ENCODE measurements at regions not wholly inside any gene's neighbourhood (a gene's known extent, or its start where the extent isn't known, plus 50 kb on each side); places are given as distances from the start of the nearest gene placed in this dataset.

GRCh38 chr5:88952996-88953643 is 70.1 kb upstream of the MEF2C start:
- H3K27ac ChIP-seq (ENCODE audit: low read depth, low read length): no peak overlapping the region
- no peak for DNase-seq (ENCODE audit: low read depth in 4 of 6, low spot score in 6 of 6)
- 90% methylated on average over 2 of the region's 5 CpGs for WGBS (ENCODE audit: insufficient coverage)

GRCh38 chr5:88952344-88952743 is 69.4 kb upstream of the MEF2C start:
- WGBS (ENCODE audit: insufficient coverage): no CpG with 5 or more reads among the region's 2 CpGs

More at GRCh38 chr5:88952996-88953643, 70.1 kb upstream of the MEF2C start:
- Histone ChIP-seq H3K4me1 (ENCODE audit: control insufficient read depth, insufficient read depth, low read length) (no peaks in the 10 kb centered on the region), H3K4me3 (ENCODE audit: low read depth, low read length) (no peak overlapping the region), H3K9me3 (ENCODE audit: control insufficient read depth, insufficient read depth, low read length) (no peaks in the 10 kb centered on the region), H3K27me3 (ENCODE audit: control insufficient read depth, insufficient read depth, low read length) (no peaks in the 10 kb centered on the region), H3K36me3 (ENCODE audit: control insufficient read depth, insufficient read depth, low read length) (no peaks in the 10 kb centered on the region)

GRCh38 chr5:88951457-88951856 is 68.5 kb upstream of the MEF2C start:
- H3K9me3 ChIP-seq (ENCODE audit: control insufficient read depth, insufficient read depth, low read length): no peaks in the 10 kb centered on the region
- H3K27ac ChIP-seq (ENCODE audit: low read depth, low read length): no peak overlapping the region
- H3K4me3 ChIP-seq (ENCODE audit: low read depth, low read length): no peak overlapping the region
- H3K4me1 ChIP-seq (ENCODE audit: control insufficient read depth, insufficient read depth, low read length): no peaks in the 10 kb centered on the region
- DNase-seq (ENCODE audit: low read depth in 4 of 6, low spot score in 6 of 6): peak in 2 of 6 donors; percentile 13 to 32
- H3K27me3 ChIP-seq (ENCODE audit: control insufficient read depth, insufficient read depth, low read length): no peaks in the 10 kb centered on the region
- no peaks in the 10 kb centered on the region for H3K36me3 ChIP-seq (ENCODE audit: control insufficient read depth, insufficient read depth, low read length)
- no CpG with 5 or more reads among the region's 4 CpGs for WGBS (ENCODE audit: insufficient coverage)

More at GRCh38 chr5:88952344-88952743, 69.4 kb upstream of the MEF2C start:
- peak in 2 of 6 donors; percentile 28 to 65 for DNase-seq (ENCODE audit: low read depth in 4 of 6, low spot score in 6 of 6)
- Histone ChIP-seq H3K27me3 (ENCODE audit: control insufficient read depth, insufficient read depth, low read length) (no peaks in the 10 kb centered on the region), H3K9me3 (ENCODE audit: control insufficient read depth, insufficient read depth, low read length) (no peaks in the 10 kb centered on the region), H3K4me3 (ENCODE audit: low read depth, low read length) (no peak overlapping the region), H3K27ac (ENCODE audit: low read depth, low read length) (no peak overlapping the region), H3K36me3 (ENCODE audit: control insufficient read depth, insufficient read depth, low read length) (no peaks in the 10 kb centered on the region), H3K4me1 (ENCODE audit: control insufficient read depth, insufficient read depth, low read length) (no peaks in the 10 kb centered on the region)

GRCh38 chr5:88948746-88949600 is 66.0 kb upstream of the MEF2C start:
- Histone ChIP-seq H3K36me3 (ENCODE audit: control insufficient read depth, insufficient read depth, low read length) (no peaks in the 10 kb centered on the region), H3K27me3 (ENCODE audit: control insufficient read depth, insufficient read depth, low read length) (no peaks in the 10 kb centered on the region), H3K27ac (ENCODE audit: low read depth, low read length) (no peak overlapping the region), H3K4me1 (ENCODE audit: control insufficient read depth, insufficient read depth, low read length) (no peaks in the 10 kb centered on the region), H3K9me3 (ENCODE audit: control insufficient read depth, insufficient read depth, low read length) (no peaks in the 10 kb centered on the region), H3K4me3 (ENCODE audit: low read depth, low read length) (no peak overlapping the region)
- no peak for DNase-seq (ENCODE audit: low read depth in 4 of 6, low spot score in 6 of 6)
- WGBS (ENCODE audit: insufficient coverage): 100% methylated on average over 1 of the region's 2 CpGs

- peaks cover 4% of the 10 kb centered on the region for H3K4me1 ChIP-seq (ENCODE audit: control insufficient read depth, insufficient read depth, low read length)
- DNase-seq (ENCODE audit: low read depth in 4 of 6, low spot score in 6 of 6): no peak
- H3K27me3 ChIP-seq (ENCODE audit: control insufficient read depth, insufficient read depth, low read length): no peaks in the 10 kb centered on the region
- WGBS (ENCODE audit: insufficient coverage): 72% methylated on average over 2 of the region's 8 CpGs
- no peak overlapping the region for H3K27ac ChIP-seq (ENCODE audit: low read depth, low read length)
- no peaks in the 10 kb centered on the region for H3K9me3 ChIP-seq (ENCODE audit: control insufficient read depth, insufficient read depth, low read length)
- no peaks in the 10 kb centered on the region for H3K36me3 ChIP-seq (ENCODE audit: control insufficient read depth, insufficient read depth, low read length)
- H3K4me3 ChIP-seq (ENCODE audit: low read depth, low read length): no peak overlapping the region
Measured at GRCh38 chr5:88944751-88945531, 62.0 kb upstream of the MEF2C start.

GRCh38 chr5:88941581-88941980 is 58.6 kb upstream of the MEF2C start:
- Histone ChIP-seq H3K4me1 (ENCODE audit: control insufficient read depth, insufficient read depth, low read length) (peaks cover 4% of the 10 kb centered on the region), H3K9me3 (ENCODE audit: control insufficient read depth, insufficient read depth, low read length) (no peaks in the 10 kb centered on the region), H3K4me3 (ENCODE audit: low read depth, low read length) (no peak overlapping the region), H3K27me3 (ENCODE audit: control insufficient read depth, insufficient read depth, low read length) (no peaks in the 10 kb centered on the region), H3K36me3 (ENCODE audit: control insufficient read depth, insufficient read depth, low read length) (no peaks in the 10 kb centered on the region), H3K27ac (ENCODE audit: low read depth, low read length) (no peak overlapping the region)
- DNase-seq (ENCODE audit: low read depth in 4 of 6, low spot score in 6 of 6): peak in 1 of 6 donors; percentile 11
- WGBS (ENCODE audit: insufficient coverage): 87% methylated on average over 2 of the region's 2 CpGs

GRCh38 chr5:88940713-88941112 is 57.7 kb upstream of the MEF2C start:
- Histone ChIP-seq H3K27ac (ENCODE audit: low read depth, low read length) (no peak overlapping the region), H3K4me3 (ENCODE audit: low read depth, low read length) (no peak overlapping the region), H3K9me3 (ENCODE audit: control insufficient read depth, insufficient read depth, low read length) (no peaks in the 10 kb centered on the region), H3K36me3 (ENCODE audit: control insufficient read depth, insufficient read depth, low read length) (no peaks in the 10 kb centered on the region), H3K4me1 (ENCODE audit: control insufficient read depth, insufficient read depth, low read length) (peaks cover 4% of the 10 kb centered on the region), H3K27me3 (ENCODE audit: control insufficient read depth, insufficient read depth, low read length) (no peaks in the 10 kb centered on the region)
- DNase-seq (ENCODE audit: low read depth in 4 of 6, low spot score in 6 of 6): no peak
- no CpG with 5 or more reads among the region's 1 CpG for WGBS (ENCODE audit: insufficient coverage)

- no peak for DNase-seq (ENCODE audit: low read depth in 4 of 6, low spot score in 6 of 6)
- WGBS (ENCODE audit: insufficient coverage): no CpG with 5 or more reads among the region's 2 CpGs
- Histone ChIP-seq H3K27ac (ENCODE audit: low read depth, low read length) (no peak overlapping the region), H3K36me3 (ENCODE audit: control insufficient read depth, insufficient read depth, low read length) (no peaks in the 10 kb centered on the region), H3K4me1 (ENCODE audit: control insufficient read depth, insufficient read depth, low read length) (peaks cover 4% of the 10 kb centered on the region), H3K4me3 (ENCODE audit: low read depth, low read length) (no peak overlapping the region), H3K27me3 (ENCODE audit: control insufficient read depth, insufficient read depth, low read length) (no peaks in the 10 kb centered on the region), H3K9me3 (ENCODE audit: control insufficient read depth, insufficient read depth, low read length) (no peaks in the 10 kb centered on the region)
Measured at GRCh38 chr5:88939300-88939699, 56.3 kb upstream of the MEF2C start.

- Histone ChIP-seq H3K27me3 (ENCODE audit: control insufficient read depth, insufficient read depth, low read length) (no peaks in the 10 kb centered on the region), H3K4me3 (ENCODE audit: low read depth, low read length) (no peak overlapping the region), H3K36me3 (ENCODE audit: control insufficient read depth, insufficient read depth, low read length) (no peaks in the 10 kb centered on the region), H3K27ac (ENCODE audit: low read depth, low read length) (no peak overlapping the region), H3K4me1 (ENCODE audit: control insufficient read depth, insufficient read depth, low read length) (peaks cover 4% of the 10 kb centered on the region), H3K9me3 (ENCODE audit: control insufficient read depth, insufficient read depth, low read length) (no peaks in the 10 kb centered on the region)
- no peak for DNase-seq (ENCODE audit: low read depth in 4 of 6, low spot score in 6 of 6)
- WGBS (ENCODE audit: insufficient coverage): 83% methylated on average over 1 of the region's 3 CpGs
Measured at GRCh38 chr5:88938488-88938887, 55.5 kb upstream of the MEF2C start.
